MCF 10A (cell line): ENCODE measurements at regions not wholly inside any gene's neighbourhood (a gene's known extent, or its start where the extent isn't known, plus 50 kb on each side); places are given as distances from the start of the nearest gene placed in this dataset.

ENCODE experiments used
- BruUV-seq: library from RNA; stranded (reverse); fragments of 400-500 nt; replicated peaks from 2 replicates; lab custom pipeline; 2021; lab: Mats Ljungman, UMichigan
- CTCF ChIA-PET: fragments of 300-600 bp; sonication (Branson Sonifier 250); formaldehyde crosslinking; extraction: SDS; loops from one replicate; lab custom pipeline; 2021; ENCODE audit warnings: antibody characterized with exemption, inconsistent platforms; lab: Yijun Ruan, JAX
- POLR2A ChIA-PET: fragments of 300-600, 350-650 bp; sonication (Branson Sonifier 250); formaldehyde crosslinking; extraction: SDS; loops from one replicate; lab custom pipeline; 2020; ENCODE audit warnings: antibody characterized with exemption, inconsistent platforms; lab: Yijun Ruan, JAX
- DNase-seq: peaks from one replicate; pipeline ENCODE4 v3.0.0-alpha.2; 2018; ENCODE audit not compliant: unreplicated experiment
- H3K27ac Mint-ChIP-seq: one replicate; pipeline ENCODE4 v1.8.0; 2022; ENCODE audit warnings: mild to moderate bottlenecking, low read depth, mixed read lengths; ENCODE audit not compliant: unreplicated experiment
- H3K27me3 Mint-ChIP-seq: one replicate; pipeline ENCODE4 v1.8.0; 2022; ENCODE audit warnings: mixed read lengths; ENCODE audit not compliant: insufficient read depth, unreplicated experiment
- H3K36me3 Mint-ChIP-seq: one replicate; pipeline ENCODE4 v1.8.0; 2022; ENCODE audit warnings: mild to moderate bottlenecking, moderate library complexity, mixed read lengths; ENCODE audit not compliant: insufficient read depth, unreplicated experiment
- H3K4me1 Mint-ChIP-seq: one replicate; pipeline ENCODE4 v1.8.0; 2022; ENCODE audit warnings: mixed read lengths; ENCODE audit not compliant: insufficient read depth, unreplicated experiment
- H3K4me3 Mint-ChIP-seq: one replicate; pipeline ENCODE4 v1.8.0; 2022; ENCODE audit warnings: mild to moderate bottlenecking, moderate library complexity, mixed read lengths; ENCODE audit not compliant: unreplicated experiment
- H3K9me3 Mint-ChIP-seq: one replicate; pipeline ENCODE4 v1.8.0; 2022; ENCODE audit warnings: mixed read lengths; ENCODE audit not compliant: unreplicated experiment
- intact Hi-C: fragments of 100-400 bp; cut with micrococcal nuclease; formaldehyde crosslinking; loops from 2 replicates; pipeline ENCODE4 v1.14.1; 2022
- TF ChIP-seq, protein P1 (sequence below): fragments of 200-600 bp; IDR thresholded peaks from one replicate; pipeline ENCODE4 v1.8.0; 2022; ENCODE audit warnings: antibody characterized with exemption, mild to moderate bottlenecking; ENCODE audit not compliant: unreplicated experiment

DNA sequence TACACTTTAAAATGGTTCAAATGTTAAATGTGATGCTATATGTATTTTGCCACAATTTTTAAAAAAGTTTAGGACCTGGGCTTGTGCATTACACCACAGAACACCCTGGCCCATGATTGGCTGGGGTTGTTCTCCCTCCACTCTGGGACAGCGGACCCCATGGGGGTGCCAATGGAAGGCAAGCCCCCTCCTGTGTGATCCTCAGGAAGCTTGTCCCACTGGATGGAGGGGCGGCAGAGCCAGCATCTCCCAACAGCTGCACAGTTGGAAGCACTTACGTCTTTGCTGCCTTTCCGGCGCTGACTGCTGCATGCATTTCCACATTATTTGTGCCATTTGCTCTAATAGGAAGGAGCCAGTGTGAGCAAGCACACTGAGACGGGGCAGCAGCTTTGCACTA is 196.5 kb downstream of the SHANK2 start:
- Mint-ChIP-seq H3K27ac (no peak overlapping the region), H3K27me3 (no peaks in the 10 kb centered on the region), H3K36me3 (no peaks in the 10 kb centered on the region), H3K4me1 (no peaks in the 10 kb centered on the region), H3K9me3 (no peaks in the 10 kb centered on the region), H3K4me3 (no peak overlapping the region)
- no TSS peak for BruUV-seq
- ChIA-PET CTCF (no interaction called here), POLR2A (no interaction called here)
- TF ChIP-seq, protein P1, sequence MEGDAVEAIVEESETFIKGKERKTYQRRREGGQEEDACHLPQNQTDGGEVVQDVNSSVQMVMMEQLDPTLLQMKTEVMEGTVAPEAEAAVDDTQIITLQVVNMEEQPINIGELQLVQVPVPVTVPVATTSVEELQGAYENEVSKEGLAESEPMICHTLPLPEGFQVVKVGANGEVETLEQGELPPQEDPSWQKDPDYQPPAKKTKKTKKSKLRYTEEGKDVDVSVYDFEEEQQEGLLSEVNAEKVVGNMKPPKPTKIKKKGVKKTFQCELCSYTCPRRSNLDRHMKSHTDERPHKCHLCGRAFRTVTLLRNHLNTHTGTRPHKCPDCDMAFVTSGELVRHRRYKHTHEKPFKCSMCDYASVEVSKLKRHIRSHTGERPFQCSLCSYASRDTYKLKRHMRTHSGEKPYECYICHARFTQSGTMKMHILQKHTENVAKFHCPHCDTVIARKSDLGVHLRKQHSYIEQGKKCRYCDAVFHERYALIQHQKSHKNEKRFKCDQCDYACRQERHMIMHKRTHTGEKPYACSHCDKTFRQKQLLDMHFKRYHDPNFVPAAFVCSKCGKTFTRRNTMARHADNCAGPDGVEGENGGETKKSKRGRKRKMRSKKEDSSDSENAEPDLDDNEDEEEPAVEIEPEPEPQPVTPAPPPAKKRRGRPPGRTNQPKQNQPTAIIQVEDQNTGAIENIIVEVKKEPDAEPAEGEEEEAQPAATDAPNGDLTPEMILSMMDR, result no peak
- no peak for DNase-seq
- intact Hi-C loops, result no loop called here
